ENCODE measurements at regions not wholly inside any gene's neighbourhood (a gene's known extent, or its start where the extent isn't known, plus 50 kb on each side); places are given as distances from the start of the nearest gene placed in this dataset.
"Not testable (repeated sequence)": the region's sequence is repeated elsewhere in the genome, so short reads cannot be mapped to it uniquely, and the experiment has no call there.

GRCh38 chr7:8809320-8809719, 375.9 kb downstream of the NXPH1 start:
- no peak for DNase-seq

DNA sequence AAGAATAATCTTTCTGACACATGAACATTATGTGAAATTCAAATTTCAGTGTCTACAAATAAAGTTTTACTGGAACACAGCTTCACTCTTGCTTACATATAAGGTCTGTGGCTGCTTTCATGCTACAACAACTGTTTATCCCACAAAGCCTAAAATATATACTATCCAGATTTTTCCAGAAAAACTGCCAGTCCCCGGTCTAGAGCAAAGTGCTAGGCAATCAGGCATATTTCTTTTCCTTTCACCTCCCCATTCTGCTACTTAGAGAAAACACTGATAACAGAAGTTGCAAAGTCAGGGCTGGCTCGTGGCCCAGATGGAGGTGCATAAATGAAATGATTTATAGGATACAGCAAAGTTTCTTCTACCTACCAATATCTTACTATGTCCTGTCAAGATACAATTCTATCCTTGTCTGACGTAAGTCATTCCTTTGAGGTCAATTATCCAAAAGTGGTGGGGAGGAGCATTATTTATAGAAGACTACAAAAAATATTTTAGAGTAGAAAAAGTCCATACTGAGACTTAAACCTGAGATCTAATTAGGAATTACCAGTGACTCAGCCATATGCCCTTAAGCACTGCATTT, 384.1 kb downstream of the NXPH1 start:
- no peak for DNase-seq

GRCh38 chr7:8818406-8818805, 385.0 kb downstream of the NXPH1 start:
- no peak for DNase-seq

GRCh38 chr7:8822595-8822994, 389.2 kb downstream of the NXPH1 start:
- DNase-seq, result no peak

DNA sequence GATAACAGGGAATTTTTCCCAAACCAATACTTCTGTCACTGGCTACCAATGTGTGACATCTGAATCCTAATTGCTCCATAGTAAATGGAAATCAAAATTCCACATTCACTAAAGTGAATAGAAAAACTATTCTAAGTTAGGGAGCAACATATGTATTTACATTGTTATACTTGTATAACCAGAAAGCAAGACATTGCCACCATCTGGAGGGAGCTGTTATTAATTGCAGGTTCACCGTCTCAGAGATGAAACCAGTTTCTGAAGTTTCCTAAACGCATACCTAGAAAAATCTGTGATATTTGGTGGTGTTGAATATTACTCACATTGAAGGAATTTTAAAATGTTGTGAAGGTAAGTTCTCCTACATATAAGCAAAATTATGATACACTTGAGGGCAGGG, 390.1 kb downstream of the NXPH1 start:
- DNase-seq, result no peak

DNA sequence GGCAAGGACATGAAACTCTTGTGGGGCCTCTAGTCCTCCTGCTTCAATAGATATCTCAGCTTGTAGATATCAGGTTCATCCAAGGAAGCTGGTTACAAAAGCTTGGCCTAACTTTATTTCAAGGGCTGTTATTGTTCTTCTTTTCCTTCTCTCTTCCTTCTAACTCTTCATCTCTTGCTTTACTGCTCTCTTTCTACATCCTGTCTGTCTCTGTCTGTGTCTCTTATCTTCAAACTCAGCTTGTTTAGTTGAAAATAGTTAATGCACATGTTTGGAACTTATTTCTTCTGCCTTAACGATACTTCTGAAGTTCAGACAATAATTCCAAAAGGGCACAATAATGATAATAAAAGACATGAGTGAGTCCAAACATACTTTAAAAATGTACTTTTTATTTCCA, 393.9 kb downstream of the NXPH1 start:
- no peak for DNase-seq

DNA sequence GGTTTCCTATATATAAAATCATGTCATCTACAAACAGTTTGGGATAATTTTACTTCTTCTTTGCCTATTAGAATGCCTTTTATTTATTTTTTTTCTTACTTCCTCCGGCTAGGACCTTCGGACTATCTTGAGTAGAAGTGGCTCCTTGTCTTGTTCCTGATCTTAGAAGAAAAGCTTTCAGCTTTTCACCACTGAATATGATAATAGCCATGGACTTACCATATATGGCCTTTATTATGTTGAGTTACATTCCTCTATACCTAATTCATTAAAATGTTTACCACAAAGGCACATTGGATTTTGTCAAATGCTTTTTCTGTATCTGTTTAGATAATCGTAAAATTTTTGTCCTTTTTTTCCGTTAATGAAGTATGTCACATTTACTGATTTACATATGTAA, 395.7 kb downstream of the NXPH1 start:
- DNase-seq, result no peak

DNA sequence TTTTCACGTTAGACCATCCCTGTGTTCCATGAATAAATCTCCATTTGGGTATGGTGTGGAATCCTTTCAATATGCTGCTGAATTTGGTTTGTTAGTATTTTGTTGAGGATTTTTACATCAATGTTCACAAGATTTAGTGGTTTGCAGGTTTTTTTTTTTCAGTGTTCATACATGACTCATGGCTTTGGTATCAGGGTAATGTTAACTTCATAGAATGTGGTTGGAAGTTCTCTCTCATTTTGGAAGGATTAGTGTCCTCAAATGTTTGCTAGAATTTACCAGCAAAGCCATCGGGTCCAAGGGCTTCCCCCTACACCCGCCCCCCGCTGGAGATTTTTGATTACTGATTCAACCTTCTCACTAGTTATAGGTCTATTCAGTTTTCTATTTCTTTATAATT, 398.0 kb downstream of the NXPH1 start:
- no peak for DNase-seq

DNA sequence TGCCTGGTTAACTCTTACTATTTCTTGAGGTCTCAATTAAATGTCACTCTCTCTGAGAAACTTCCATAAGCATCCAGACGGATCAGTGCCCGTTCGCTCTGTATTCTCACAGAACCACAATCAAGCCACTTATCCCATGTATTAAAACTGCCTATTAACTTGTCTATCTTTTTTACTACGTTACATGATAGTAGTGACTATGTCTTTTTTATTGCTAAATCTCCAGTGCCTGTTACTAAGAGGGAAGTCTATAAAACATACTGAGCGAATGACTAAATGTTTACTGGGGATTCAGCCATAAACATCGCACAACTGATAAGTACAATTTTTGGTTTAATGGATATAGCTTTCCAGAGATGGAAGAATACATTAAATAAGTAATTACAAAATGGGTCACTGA, 399.9 kb downstream of the NXPH1 start:
- no peak for DNase-seq

DNA sequence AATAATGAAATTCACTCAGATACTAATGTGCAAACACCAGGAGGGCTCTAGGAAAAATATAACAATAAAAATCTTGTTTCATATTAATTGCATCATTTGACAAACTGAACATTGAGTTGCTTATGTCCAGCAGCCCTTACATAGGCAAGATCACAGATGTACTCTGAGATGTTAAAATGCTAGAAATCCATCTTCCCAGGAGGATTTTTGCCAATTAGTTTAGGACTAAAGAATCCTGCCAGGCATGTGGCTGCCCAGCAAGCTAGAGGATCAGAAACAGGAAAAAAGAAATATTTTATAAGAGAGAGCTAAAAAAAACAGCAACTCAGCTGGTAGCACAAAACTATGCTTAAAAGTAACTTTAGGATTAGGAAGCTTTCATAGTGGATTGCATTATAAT, 407.8 kb downstream of the NXPH1 start:
- DNase-seq, result no peak

- no peak for DNase-seq
Measured at GRCh38 chr7:8871716-8872115, 438.3 kb downstream of the NXPH1 start.

DNA sequence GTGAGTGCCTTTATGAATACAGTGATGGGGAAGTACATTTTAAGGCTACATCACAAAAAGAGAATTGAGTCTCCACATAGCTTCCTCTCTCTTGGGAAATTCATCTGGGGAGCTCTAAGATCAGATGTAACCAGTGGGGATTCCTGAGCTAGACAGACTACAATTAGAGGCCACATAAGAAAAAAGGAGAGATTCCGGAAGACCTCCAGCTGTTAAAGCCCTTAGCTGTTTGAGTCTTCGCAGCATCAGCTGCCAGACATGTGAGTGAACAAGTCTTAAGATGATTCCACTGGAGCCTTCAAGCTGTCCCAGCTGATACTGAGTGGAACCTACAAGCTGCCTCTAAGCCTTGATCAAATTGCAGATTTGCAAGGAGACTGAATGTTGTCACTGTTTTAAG, 448.5 kb downstream of the NXPH1 start:
- DNase-seq, result no peak

DNA sequence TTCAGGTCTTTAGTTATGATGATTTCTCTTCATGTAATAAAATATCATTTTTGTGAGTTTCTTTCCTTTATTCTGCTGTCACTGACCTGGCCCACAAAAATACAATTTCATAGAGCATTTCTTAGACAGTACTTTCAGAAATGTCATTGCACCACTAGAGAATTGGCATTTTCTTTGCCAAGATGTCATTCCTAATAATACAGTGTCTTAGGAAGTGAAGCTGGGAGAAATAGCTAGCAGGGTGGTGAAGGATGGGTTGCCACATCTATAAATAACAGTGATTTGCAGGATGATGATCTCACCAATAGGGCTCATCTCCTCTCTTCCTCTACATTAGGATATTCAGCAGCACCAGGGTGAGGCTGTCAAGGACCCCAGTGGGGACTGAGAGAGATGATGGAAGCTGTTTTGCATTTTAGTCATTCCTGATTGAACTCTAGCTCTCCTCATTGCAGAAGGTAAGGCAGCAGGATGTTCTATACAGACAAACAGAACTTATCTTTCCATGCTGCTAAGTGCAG, 452.1 kb downstream of the NXPH1 start:
- no peak for DNase-seq

DNA sequence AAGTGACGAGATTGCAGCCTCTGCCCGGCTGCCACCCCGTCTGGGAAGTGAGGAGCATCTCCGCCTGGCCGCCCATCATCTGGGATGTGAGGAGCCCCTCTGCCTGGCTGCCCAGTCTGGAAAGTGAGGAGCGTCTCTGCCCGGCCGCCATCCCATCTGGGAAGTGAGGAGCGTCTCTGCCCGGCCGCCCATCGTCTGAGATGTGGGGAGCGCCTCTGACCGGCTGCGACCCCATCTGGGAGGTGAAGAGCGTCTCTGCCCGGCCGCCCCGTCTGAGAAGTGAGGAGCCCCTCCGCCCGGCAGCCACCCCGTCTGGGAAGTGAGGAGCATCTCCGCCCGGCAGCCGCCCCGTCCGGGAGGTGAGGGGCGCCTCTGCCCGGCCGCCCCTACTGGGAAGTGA, 456.9 kb downstream of the NXPH1 start:
- DNase-seq, result not testable (repeated sequence)

DNA sequence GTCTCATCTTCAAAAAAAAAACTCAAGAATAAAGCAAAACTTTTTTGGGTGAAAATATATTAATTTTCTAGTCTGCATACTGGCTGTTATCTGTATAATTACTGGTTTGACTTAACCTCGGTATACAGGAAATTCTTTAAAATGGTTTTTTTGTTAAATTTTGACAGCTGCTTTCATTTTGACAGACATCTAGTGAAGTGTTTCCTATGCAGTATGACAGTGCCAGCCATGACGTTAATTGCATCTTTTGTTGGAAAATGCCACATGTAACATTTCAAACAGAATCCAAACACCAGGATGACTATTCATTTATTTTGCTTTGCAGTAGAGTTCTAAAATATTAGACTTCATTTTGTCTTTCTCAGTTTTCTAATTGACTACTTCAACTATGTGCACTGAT, 460.4 kb downstream of the NXPH1 start:
- no peak for DNase-seq

DNA sequence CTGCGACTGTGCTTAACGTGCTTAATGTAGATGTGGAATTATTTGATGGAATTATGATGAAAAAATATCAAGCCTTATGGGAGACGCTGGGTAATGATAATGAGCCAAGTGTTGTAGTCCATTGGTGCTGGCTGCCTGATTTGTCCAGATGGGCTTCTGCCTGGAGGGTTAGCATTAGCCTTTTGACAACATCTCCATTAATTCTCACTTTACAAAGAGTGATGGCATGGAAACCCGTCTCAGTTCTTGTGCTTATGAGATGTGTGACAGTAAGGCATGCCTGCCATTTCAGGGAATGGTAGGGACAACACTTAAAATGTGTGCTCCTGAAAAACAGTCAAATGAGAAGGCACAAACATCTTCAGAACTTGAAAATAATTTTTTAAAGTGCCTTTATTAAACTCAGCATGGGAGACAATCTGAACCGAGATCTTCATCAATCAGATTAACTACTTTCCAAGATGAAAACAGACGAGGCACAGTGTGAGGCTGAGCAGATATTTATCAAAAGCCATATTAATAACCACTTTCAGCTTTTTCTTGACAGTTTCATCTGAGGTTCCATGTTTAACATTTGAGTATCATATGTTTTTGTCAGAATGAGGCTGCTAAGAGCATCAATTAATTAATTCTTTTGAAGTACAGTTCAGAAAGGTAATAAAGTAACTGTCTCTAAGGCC, 473.1 kb downstream of the NXPH1 start:
- no peak for DNase-seq

GRCh38 chr7:8908889-8909288, 475.5 kb downstream of the NXPH1 start:
- no peak for DNase-seq

DNA sequence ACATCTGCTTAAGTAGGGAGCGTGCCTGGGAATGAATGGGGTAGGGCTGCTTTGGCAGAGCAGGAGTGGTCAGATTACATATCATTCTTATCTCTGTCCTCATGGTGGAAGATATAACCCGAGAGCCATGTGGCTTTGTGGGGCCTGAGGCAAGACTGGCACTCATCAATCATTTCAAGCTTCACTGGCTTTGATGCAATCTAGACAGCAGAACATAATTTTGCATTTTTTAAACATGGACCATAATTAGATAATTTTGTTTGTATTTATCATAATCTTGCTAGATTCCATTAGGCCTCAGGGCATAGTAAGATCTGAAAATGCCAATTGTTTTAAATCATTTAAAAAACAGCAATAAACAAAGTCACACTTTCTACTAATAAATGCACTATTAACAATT, 480.3 kb downstream of the NXPH1 start:
- DNase-seq, result no peak

DNA sequence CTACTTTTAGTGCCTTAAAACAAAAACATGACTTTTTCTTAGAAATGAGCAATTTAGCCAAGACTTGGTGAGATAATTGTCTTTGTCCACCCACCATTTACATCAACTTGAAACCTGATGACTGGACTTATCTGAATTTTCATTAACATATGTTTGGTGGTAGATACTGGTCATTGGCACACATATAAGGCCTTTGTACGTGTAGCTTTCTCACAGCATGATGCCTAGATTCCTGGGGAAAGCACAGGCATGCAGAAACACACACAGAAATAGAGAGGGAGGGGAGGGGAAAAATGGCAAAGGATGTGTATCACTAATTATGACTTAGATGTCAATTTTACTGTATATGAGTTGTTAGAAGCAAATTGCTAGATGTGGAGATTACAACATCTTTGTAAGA, 488.4 kb downstream of the NXPH1 start:
- DNase-seq, result no peak

- DNase-seq, result no peak
Measured at GRCh38 chr7:8922726-8923125, 489.3 kb downstream of the NXPH1 start.

GRCh38 chr7:8923164-8923806, 489.9 kb downstream of the NXPH1 start:
- no peak for DNase-seq

DNA sequence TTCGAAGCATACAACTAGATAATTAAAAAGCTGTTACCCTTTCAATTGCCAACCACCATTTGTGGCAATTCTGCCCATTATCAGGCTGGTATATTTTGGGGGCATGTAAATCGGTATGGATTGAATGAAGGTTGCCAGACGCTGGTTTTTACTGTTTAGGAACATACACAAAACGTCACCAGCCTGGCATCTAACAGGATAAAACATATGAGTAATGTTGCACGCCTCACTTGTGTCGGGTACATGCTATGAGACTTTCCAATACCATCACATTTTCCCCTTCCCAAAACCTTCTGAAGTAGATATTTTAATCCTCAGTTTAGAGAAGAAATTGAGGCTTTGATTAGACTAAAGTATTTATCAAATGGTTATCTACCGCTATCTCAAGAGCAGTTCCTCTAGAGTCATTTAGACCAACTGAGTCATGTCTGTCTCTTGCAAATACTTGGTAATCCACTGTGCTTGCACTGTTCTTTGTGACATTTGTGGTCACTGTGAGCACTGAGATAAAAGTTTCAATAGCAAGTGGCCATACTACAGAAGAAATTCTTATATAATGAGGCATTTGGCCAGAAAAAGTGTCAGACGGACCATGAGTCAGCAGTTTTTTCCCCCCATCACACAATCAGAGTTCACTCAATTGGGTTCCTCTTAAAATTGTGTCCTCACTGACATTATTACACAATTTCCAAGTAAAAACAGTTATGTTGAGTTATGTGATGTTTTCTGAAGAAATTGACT, 498.7 kb downstream of the NXPH1 start:
- DNase-seq, result no peak

GRCh38 chr7:8932751-8933150, 499.3 kb downstream of the NXPH1 start:
- no peak for DNase-seq

DNA sequence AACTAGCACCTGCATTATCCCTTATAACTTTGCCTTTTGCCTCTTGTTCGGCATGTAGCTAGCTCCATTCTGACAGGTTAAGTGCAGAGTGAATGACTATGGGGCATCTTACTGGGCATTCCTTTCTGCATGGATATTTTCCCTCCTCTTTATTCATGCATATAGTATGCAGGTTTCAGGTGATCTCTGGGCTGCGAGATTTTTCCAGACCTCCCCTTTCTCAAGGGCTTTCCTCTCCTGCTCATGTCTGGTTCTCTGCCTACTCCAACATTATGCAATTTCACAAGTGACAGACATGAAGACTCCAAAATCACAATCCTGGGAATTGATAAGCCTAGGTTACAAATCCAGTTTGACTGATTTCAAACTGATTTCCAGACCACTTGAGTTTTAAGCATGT, 503.8 kb downstream of the NXPH1 start:
- no peak for DNase-seq
